Upper lobe of left lung (tissue), 6 donors: ENCODE measurements at regions not wholly inside any gene's neighbourhood (a gene's known extent, or its start where the extent isn't known, plus 50 kb on each side); places are given as distances from the start of the nearest gene placed in this dataset.
"Not testable (repeated sequence)": the region's sequence is repeated elsewhere in the genome, so short reads cannot be mapped to it uniquely, and the experiment has no call there.

Source experiments
- ATAC-seq, 2 donors: fragments of 200-7000 bp; cut with Tn5 transposase; one replicate each; pipeline ENCODE4 v1.9.1; 2022; ENCODE audit warnings: mild to moderate bottlenecking in 2 of 2, moderate library complexity in 2 of 2; ENCODE audit not compliant: low FRiP score in 2 of 2
- DNase-seq, 2 donors: peaks; one replicate each; pipeline ENCODE4 v3.0.0-alpha.2; 2019 to 2020
- H3K27ac ChIP-seq, 4 donors: fragments of 200-600 bp; sonication (generic); one replicate each; pipeline ENCODE4 v1.5.1; 2016 to 2019
- H3K27me3 ChIP-seq, 4 donors: fragments of 200-600 bp; sonication (generic); one replicate each; pipeline ENCODE4 v1.5.1; 2017 to 2019
- H3K36me3 ChIP-seq, 4 donors: fragments of 200-600 bp; sonication (generic); one replicate each; pipeline ENCODE4 v1.5.1; 2016 to 2019
- H3K4me1 ChIP-seq, 4 donors: fragments of 200-600 bp; sonication (generic); one replicate each; pipeline ENCODE4 v1.5.1; 2018 to 2019
- H3K4me3 ChIP-seq, 4 donors: fragments of 200-600 bp; sonication (generic); one replicate each; pipeline ENCODE4 v1.5.1; 2017 to 2019; ENCODE audit warnings: mild to moderate bottlenecking in 2 of 4, moderate library complexity in 1 of 4
- H3K9me3 ChIP-seq, 4 donors: fragments of 200-600 bp; sonication (generic); one replicate each; pipeline ENCODE4 v1.5.1; 2018 to 2019
- CTCF ChIP-seq, 6 experiments: fragments of 450-650 bp in 4 of 6; fragments of 200-600 bp in 2 of 6; sonication (generic) in 2 of 6; IDR thresholded peaks; one replicate each; pipeline ENCODE4 v1.5.1; 2016 to 2019; ENCODE audit warnings: antibody characterized with exemption in 6 of 6
- EP300 ChIP-seq, 4 donors: sonication (generic); formaldehyde crosslinking; IDR thresholded peaks; one replicate each; pipeline ENCODE4 v1.5.1; 2017; ENCODE audit warnings: antibody characterized with exemption in 4 of 4, control low read depth in 2 of 4
- POLR2A ChIP-seq, 4 donors: fragments of 450-650 bp; IDR thresholded peaks; one replicate each; pipeline ENCODE4 v1.5.1; 2016 to 2017; ENCODE audit warnings: antibody characterized with exemption in 4 of 4, mild to moderate bottlenecking in 2 of 4
- POLR2AphosphoS5 ChIP-seq, 2 donors: sonication (generic); formaldehyde crosslinking; IDR thresholded peaks; one replicate each; pipeline ENCODE4 v1.5.1; 2017; ENCODE audit warnings: antibody characterized with exemption in 2 of 2
- WGBS, 2 donors: methylation state at CpG; one replicate each; pipeline ENCODE4 v1.1.5; 2017 to 2018; 5-methylcytosine and 5-hydroxymethylcytosine counted together
- donor health status: DM: no; HTN: no; CAD: no; lungs with moderate emphysema.
- donor health status: DM: no; HTN: yes; CAD: no; lungs with severe emphysema.

GRCh38 chrX:28408017-28408723, 179.1 kb upstream of the IL1RAPL1 start:
- Histone ChIP-seq H3K9me3 (peaks cover 0 to 6% (median 0%) of the 10 kb centered on the region in 4 donors), H3K36me3 (no peaks in the 10 kb centered on the region), H3K27ac (no peak overlapping the region), H3K4me3 (no peak overlapping the region), H3K4me1 (no peaks in the 10 kb centered on the region), H3K27me3 (no peaks in the 10 kb centered on the region)
- DNase-seq (no peak), ATAC-seq (no peak)
- TF ChIP-seq POLR2A (IDR thresholded peaks at IDR 0.05) (no peak), CTCF (IDR thresholded peaks at IDR 0.05) (no peak), POLR2AphosphoS5 (IDR thresholded peaks at IDR 0.05) (no peak), EP300 (IDR thresholded peaks at IDR 0.05) (no peak)

GRCh38 chrX:28398342-28398741, 188.9 kb upstream of the IL1RAPL1 start:
- TF ChIP-seq POLR2AphosphoS5 (IDR thresholded peaks at IDR 0.05) (no peak), CTCF (IDR thresholded peaks at IDR 0.05) (no peak), EP300 (IDR thresholded peaks at IDR 0.05) (no peak), POLR2A (IDR thresholded peaks at IDR 0.05) (no peak)

GRCh38 chrX:28391528-28391927, 195.7 kb upstream of the IL1RAPL1 start:
- no peaks in the 10 kb centered on the region for H3K27me3 ChIP-seq
- TF ChIP-seq EP300 (IDR thresholded peaks at IDR 0.05), result no peak
- no peak for TF ChIP-seq CTCF (IDR thresholded peaks at IDR 0.05)
- TF ChIP-seq POLR2AphosphoS5 (IDR thresholded peaks at IDR 0.05), result no peak
- no peak for TF ChIP-seq POLR2A (IDR thresholded peaks at IDR 0.05)
- H3K36me3 ChIP-seq, result no peaks in the 10 kb centered on the region
- H3K9me3 ChIP-seq, result no peaks in the 10 kb centered on the region
- DNase-seq (no peak), ATAC-seq (no peak)
- H3K4me1 ChIP-seq, result no peaks in the 10 kb centered on the region
- H3K4me3 ChIP-seq, result no peak overlapping the region
- no peak overlapping the region for H3K27ac ChIP-seq
- WGBS, 2 donors, result 91 to 95% methylated on average over 5 of the region's 5 CpGs

More at GRCh38 chrX:28398342-28398741, 188.9 kb upstream of the IL1RAPL1 start:
- no peaks in the 10 kb centered on the region for H3K4me1 ChIP-seq
- H3K9me3 ChIP-seq, result no peaks in the 10 kb centered on the region
- no peak overlapping the region for H3K27ac ChIP-seq
- H3K36me3 ChIP-seq, result no peaks in the 10 kb centered on the region
- no peak overlapping the region for H3K4me3 ChIP-seq
- no peak for DNase-seq
- 79 to 90% methylated on average over 2 of the region's 2 CpGs for WGBS, 2 donors
- H3K27me3 ChIP-seq, result no peaks in the 10 kb centered on the region
- no peak for ATAC-seq

DNA sequence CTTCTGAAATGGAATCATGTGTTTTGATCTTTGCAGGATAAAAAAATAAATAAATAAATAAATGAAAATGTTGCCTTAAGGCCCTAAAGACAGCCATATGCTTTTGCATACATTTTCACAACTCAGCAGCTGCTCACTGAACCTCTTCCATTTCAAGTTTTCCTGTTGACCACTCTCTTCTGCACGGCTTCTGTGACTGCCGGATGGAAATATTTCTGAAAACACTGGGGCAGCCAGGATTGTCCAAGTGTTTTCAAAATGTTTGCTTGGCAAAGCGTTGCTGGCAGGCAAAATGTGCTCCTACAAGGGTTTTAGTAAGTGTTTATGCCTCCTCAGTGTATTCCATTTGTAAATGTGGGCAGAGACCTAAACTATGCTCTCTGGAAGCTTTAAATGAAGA, 208.1 kb upstream of the IL1RAPL1 start:
- no peak overlapping the region for H3K27ac ChIP-seq
- H3K36me3 ChIP-seq, result no peaks in the 10 kb centered on the region
- no peak overlapping the region for H3K4me3 ChIP-seq
- no peaks in the 10 kb centered on the region for H3K27me3 ChIP-seq
- 44 to 63% methylated on average over 1 to 3 of the region's 3 CpGs for WGBS, 2 donors
- TF ChIP-seq CTCF (IDR thresholded peaks at IDR 0.05), result no peak
- TF ChIP-seq POLR2A (IDR thresholded peaks at IDR 0.05), result no peak
- TF ChIP-seq EP300 (IDR thresholded peaks at IDR 0.05), result no peak
- TF ChIP-seq POLR2AphosphoS5 (IDR thresholded peaks at IDR 0.05), result no peak
- H3K9me3 ChIP-seq, result no peaks in the 10 kb centered on the region
- no peaks in the 10 kb centered on the region for H3K4me1 ChIP-seq
- no peak for DNase-seq
- ATAC-seq, result no peak

- H3K36me3 ChIP-seq, H3K4me1 ChIP-seq, H3K27me3 ChIP-seq, H3K9me3 ChIP-seq, H3K4me3 ChIP-seq, DNase-seq, H3K27ac ChIP-seq, ATAC-seq: not testable (repeated sequence)
- 90% methylated on average over 11 of the region's 11 CpGs; no CpG with 5 or more reads in 1 of the 2 donors for WGBS, 2 donors
Observed at GRCh38 chrX:28367649-28368048, 219.6 kb upstream of the IL1RAPL1 start.
